SK-N-SH (cell line): ENCODE measurements at regions not wholly inside any gene's neighbourhood (a gene's known extent, or its start where the extent isn't known, plus 50 kb on each side); places are given as distances from the start of the nearest gene placed in this dataset.

Source experiments
- CTCF ChIA-PET: fragments of 300-600, 350-600 bp; formaldehyde crosslinking; extraction: SDS; loops from one replicate; lab custom pipeline; 2021; lab: Yijun Ruan, JAX
- POLR2A ChIA-PET: fragments of 350-600 bp; sonication (Branson Sonifier 250); formaldehyde crosslinking; extraction: SDS; loops from one replicate; lab custom pipeline; 2020; ENCODE audit warnings: antibody characterized with exemption, inconsistent platforms; lab: Yijun Ruan, JAX
- DNase-seq: peaks from one replicate; pipeline ENCODE4 v3.0.0; 2012
- H2AFZ ChIP-seq: fragments of 200-600 bp; sonication (generic); 2 replicates; pipeline ENCODE4 v1.8.1; 2016; ENCODE audit warnings: antibody characterized with exemption, mild to moderate bottlenecking, low read depth
- H3F3A ChIP-seq: fragments of 200-600 bp; sonication (generic); replicated peaks from 2 replicates; pipeline ENCODE3; 2016; ENCODE audit warnings: antibody characterized with exemption, mild to moderate bottlenecking; ENCODE audit not compliant: insufficient read depth
- H3K27ac ChIP-seq, 2 experiments: fragments of 200-500 bp in 1 of 2; fragments of 200-600 bp in 1 of 2; sonication (Bioruptor generic) in 1 of 2; sonication (generic), shearing (Covaris generic) in 1 of 2; 2 replicates each; pipeline versions ENCODE4 v1.5.1 to v1.6.1; 2014 to 2016; ENCODE audit warnings: low read depth in 2 of 2, inconsistent platforms in 1 of 2, low read length in 1 of 2, mild to moderate bottlenecking in 1 of 2, mixed read lengths in 1 of 2
- H3K27me3 ChIP-seq: fragments of 200-600 bp; sonication (generic), shearing (Covaris generic); 2 replicates; pipeline ENCODE4 v1.6.1; 2016; ENCODE audit warnings: mixed run types; ENCODE audit not compliant: insufficient read depth
- H3K36me3 ChIP-seq, 2 experiments: fragments of 200-500 bp in 1 of 2; fragments of 200-600 bp in 1 of 2; sonication (Bioruptor generic) in 1 of 2; sonication (generic) in 1 of 2; replicated peaks in 1 of 2; 2 replicates each; pipeline versions ENCODE3 to v1.5.1; 2014 to 2016; ENCODE audit warnings: low read length in 1 of 2, mild to moderate bottlenecking in 1 of 2; ENCODE audit not compliant: insufficient read depth in 2 of 2, control insufficient read depth in 1 of 2
- H3K4me1 ChIP-seq, 2 experiments: fragments of 200-500 bp in 1 of 2; fragments of 200-600 bp in 1 of 2; sonication (Bioruptor generic) in 1 of 2; sonication (generic), shearing (Covaris generic) in 1 of 2; 2 replicates each; pipeline versions ENCODE4 v1.5.1 to v1.6.1; 2014 to 2016; ENCODE audit warnings: low read depth in 1 of 2, low read length in 1 of 2, mixed run types in 1 of 2; ENCODE audit not compliant: insufficient read depth in 2 of 2, control insufficient read depth in 1 of 2
- H3K4me2 ChIP-seq: fragments of 200-600 bp; sonication (generic), shearing (Covaris generic); 2 replicates; pipeline ENCODE4 v1.6.1; 2017; ENCODE audit warnings: mixed run types
- H3K4me3 ChIP-seq, 2 experiments: fragments of 200-500 bp in 1 of 2; fragments of 200-600 bp in 1 of 2; sonication (Bioruptor generic) in 1 of 2; sonication (generic), shearing (Covaris generic) in 1 of 2; 2 replicates each; pipeline versions ENCODE4 v1.5.1 to v1.8.1; 2014 to 2016; ENCODE audit warnings: low read depth in 2 of 2, inconsistent platforms in 1 of 2, low read length in 1 of 2, mild to moderate bottlenecking in 1 of 2, mixed read lengths in 1 of 2, moderate library complexity in 1 of 2
- H3K79me2 ChIP-seq: fragments of 200-600 bp; sonication (generic); 2 replicates; pipeline ENCODE4 v1.8.1; 2017; ENCODE audit warnings: mild to moderate bottlenecking; ENCODE audit not compliant: insufficient read depth
- H3K9ac ChIP-seq: fragments of 200-600 bp; sonication (generic); 2 replicates; pipeline ENCODE4 v1.6.1; 2017; ENCODE audit warnings: mixed run types
- H3K9me2 ChIP-seq: fragments of 200-600 bp; sonication (generic); 2 replicates; pipeline ENCODE4 v1.6.1; 2017; ENCODE audit warnings: mixed run types
- H3K9me3 ChIP-seq: fragments of 200-600 bp; sonication (generic); 2 replicates; pipeline ENCODE4 v1.6.1; 2017; ENCODE audit warnings: mixed run types, mild to moderate bottlenecking, moderate library complexity
- H4K20me1 ChIP-seq: fragments of 200-600 bp; sonication (generic); 2 replicates; pipeline ENCODE4 v1.6.1; 2017; ENCODE audit warnings: mild to moderate bottlenecking, mixed run types; ENCODE audit not compliant: insufficient read depth
- CHD2 ChIP-seq: fragments of 150-350 bp; IDR thresholded peaks from 2 replicates; pipeline ENCODE4 v1.6.1; 2018; ENCODE audit warnings: low read length; ENCODE audit not compliant: partially characterized antibody
- CTCF ChIP-seq: fragments of 200-600 bp; sonication (generic); IDR thresholded peaks from 2 replicates; pipeline ENCODE4 v1.6.1; 2017; ENCODE audit warnings: antibody characterized with exemption, mild to moderate bottlenecking, moderate library complexity
- EZH2phosphoT487 ChIP-seq: fragments of 200-600 bp; sonication (generic); IDR thresholded peaks from 2 replicates; pipeline ENCODE4 v1.6.1; 2017; ENCODE audit warnings: low read depth, mixed run types, mild to moderate bottlenecking, antibody characterized with exemption, moderate library complexity, borderline replicate concordance
- FOSL2 ChIP-seq: IDR thresholded peaks from 2 replicates; pipeline ENCODE4 v1.4.0; 2012; ENCODE audit warnings: low read depth, mild to moderate bottlenecking, moderate library complexity, borderline replicate concordance
- FOXJ3 ChIP-seq: sonication (generic); formaldehyde crosslinking; IDR thresholded peaks from 2 replicates; pipeline ENCODE4 v1.5.1; 2020; ENCODE audit warnings: mild to moderate bottlenecking, missing genetic modification reagents
- FOXM1 ChIP-seq: IDR thresholded peaks from 2 replicates; pipeline ENCODE4 v1.4.0; 2012; ENCODE audit warnings: low read depth, mild to moderate bottlenecking
- GABPA ChIP-seq: IDR thresholded peaks from 2 replicates; pipeline ENCODE4 v1.4.0; 2012; ENCODE audit warnings: low read depth, mild to moderate bottlenecking
- GATA2 ChIP-seq: sonication (generic); formaldehyde crosslinking; IDR thresholded peaks from 2 replicates; pipeline ENCODE4 v1.5.0; 2020; ENCODE audit warnings: mild to moderate bottlenecking, missing genetic modification reagents
- JUND ChIP-seq: IDR thresholded peaks from 2 replicates; pipeline ENCODE4 v1.4.0; 2012
- MAX ChIP-seq: IDR thresholded peaks from 2 replicates; pipeline ENCODE4 v1.4.0; 2012; ENCODE audit warnings: low read depth
- MEF2A ChIP-seq: IDR thresholded peaks from 2 replicates; pipeline ENCODE4 v1.4.0; 2012; ENCODE audit warnings: low read depth, borderline replicate concordance
- PBX3 ChIP-seq: IDR thresholded peaks from 2 replicates; pipeline ENCODE4; 2012
- POLR2AphosphoS5 ChIP-seq: IDR thresholded peaks from 2 replicates; pipeline ENCODE4 v1.6.1; 2012; ENCODE audit warnings: low read depth, low read length
- REST ChIP-seq: IDR thresholded peaks from 2 replicates; pipeline ENCODE4 v1.6.1; 2012; ENCODE audit warnings: mild to moderate bottlenecking, low read depth, low read length, moderate library complexity
- RFX5 ChIP-seq: IDR thresholded peaks from 2 replicates; pipeline ENCODE4 v1.6.1; 2012; ENCODE audit warnings: mild to moderate bottlenecking, improper control_type of control experiment, low read length
- SIN3A ChIP-seq: IDR thresholded peaks from 2 replicates; pipeline ENCODE4 v1.6.1; 2012; ENCODE audit warnings: low read depth, mild to moderate bottlenecking, low read length, moderate library complexity, borderline replicate concordance
- SMC3 ChIP-seq: IDR thresholded peaks from 2 replicates; pipeline ENCODE4 v1.6.1; 2012; ENCODE audit warnings: low read depth, low read length, improper control_type of control experiment
- TCF12 ChIP-seq: IDR thresholded peaks from 2 replicates; pipeline ENCODE4 v1.4.0; 2012
- USF2 ChIP-seq: fragments of 150-350 bp; IDR thresholded peaks from 2 replicates; pipeline ENCODE4 v1.6.1; 2017; ENCODE audit warnings: antibody characterized with exemption, low read length, low read depth, borderline replicate concordance
- YY1 ChIP-seq: IDR thresholded peaks from 2 replicates; pipeline ENCODE4 v1.4.0; 2012; ENCODE audit warnings: low read depth, mild to moderate bottlenecking
- WGBS: methylation state at CpG from one replicate; pipeline ENCODE4 v1.1.6; 2017; ENCODE audit warnings: low lambda C conversion rate; 5-methylcytosine and 5-hydroxymethylcytosine counted together

GRCh38 chr1:196152975-196153374, 455.3 kb downstream of the KCNT2 start:
- Histone ChIP-seq H2AFZ (no peak overlapping the region), H3K4me3 (no peak overlapping the region), H3K27me3 (no peaks in the 10 kb centered on the region), H3K9me3 (no peaks in the 10 kb centered on the region), H3K27ac (no peak overlapping the region), H3F3A (no peaks in the 10 kb centered on the region), H3K79me2 (no peaks in the 10 kb centered on the region), H3K4me1 (no peaks in the 10 kb centered on the region; a peak in 1 of 4 replicates), H3K9me2 (no peaks in the 10 kb centered on the region), H3K36me3 (no peaks in the 10 kb centered on the region), H4K20me1 (no peaks in the 10 kb centered on the region), H3K9ac (no peak overlapping the region), H3K4me2 (no peak overlapping the region)
- POLR2A ChIA-PET = no interaction called here
- 98% methylated on average over 5 of the region's 5 CpGs for WGBS
- DNase-seq = no peak
- TF ChIP-seq PBX3 (no peak), YY1 (no peak), MAX (no peak), GABPA (no peak), EZH2phosphoT487 (no peak), CTCF (no peak), REST (no peak), POLR2AphosphoS5 (no peak), FOSL2 (no peak), CHD2 (no peak), SIN3A (no peak), RFX5 (no peak), MEF2A (no peak), FOXJ3 (CRISPR knock-in tag) (no peak), JUND (no peak), SMC3 (no peak), GATA2 (no peak), FOXM1 (no peak), USF2 (no peak), TCF12 (no peak)
- CTCF ChIA-PET = no interaction called here
